HEK293 (cell line): ENCODE measurements at regions not wholly inside any gene's neighbourhood (a gene's known extent, or its start where the extent isn't known, plus 50 kb on each side); places are given as distances from the start of the nearest gene placed in this dataset.

ENCODE experiments used
- GLIS1 ChIP-seq: fragments of 450-650 bp; formaldehyde crosslinking; IDR thresholded peaks from 2 replicates; pipeline ENCODE4 v1.5.1; 2016; ENCODE audit warnings: missing biosample characterization, missing genetic modification characterization
- KLF10 ChIP-seq: fragments of 450-650 bp; IDR thresholded peaks from 2 replicates; pipeline ENCODE4 v1.5.1; 2018; ENCODE audit warnings: missing biosample characterization, mild to moderate bottlenecking, missing genetic modification characterization
- KLF8 ChIP-seq: fragments of 450-650 bp; formaldehyde crosslinking; IDR thresholded peaks from 2 replicates; pipeline ENCODE4 v1.5.1; 2016; ENCODE audit warnings: missing biosample characterization, missing genetic modification characterization
- MEIS1 ChIP-seq: sonication (generic); formaldehyde crosslinking; IDR thresholded peaks from 2 replicates; pipeline ENCODE4 v1.8.1; 2022; ENCODE audit warnings: missing genetic modification reagents, mild to moderate bottlenecking, borderline replicate concordance
- OSR2 ChIP-seq: fragments of 450-650 bp; formaldehyde crosslinking; IDR thresholded peaks from 2 replicates; pipeline ENCODE4 v1.5.1; 2016; ENCODE audit warnings: missing biosample characterization, missing genetic modification characterization
- SCRT2 ChIP-seq: fragments of 450-650 bp; formaldehyde crosslinking; IDR thresholded peaks from 2 replicates; pipeline ENCODE4 v1.5.1; 2016; ENCODE audit warnings: missing biosample characterization, missing genetic modification characterization
- SETDB1 ChIP-seq: IDR thresholded peaks from one replicate; pipeline ENCODE4 v1.6.1; 2017; ENCODE audit warnings: mild to moderate bottlenecking, low read length, moderate library complexity, mixed read lengths; ENCODE audit not compliant: insufficient read length
- YY2 ChIP-seq: fragments of 450-650 bp; formaldehyde crosslinking; IDR thresholded peaks from 2 replicates; pipeline ENCODE4 v1.5.1; 2016; ENCODE audit warnings: missing biosample characterization, missing genetic modification characterization
- ZBTB21 ChIP-seq: fragments of 450-650 bp; formaldehyde crosslinking; IDR thresholded peaks from 2 replicates; pipeline ENCODE4 v1.5.1; 2017; ENCODE audit warnings: missing biosample characterization, missing genetic modification characterization
- ZFHX2 ChIP-seq: fragments of 450-650 bp; formaldehyde crosslinking; conservative IDR thresholded peaks from 2 replicates; pipeline ENCODE4 v1.5.1; 2016; ENCODE audit warnings: missing biosample characterization, missing genetic modification characterization
- ZFP37 ChIP-seq: fragments of 450-650 bp; formaldehyde crosslinking; IDR thresholded peaks from 2 replicates; pipeline ENCODE4 v1.5.1; 2016; ENCODE audit warnings: missing biosample characterization, missing genetic modification characterization
- ZNF10 ChIP-seq: fragments of 450-650 bp; formaldehyde crosslinking; IDR thresholded peaks from 2 replicates; pipeline ENCODE4 v1.5.1; 2017; ENCODE audit warnings: missing biosample characterization, missing genetic modification characterization
- ZNF112 ChIP-seq: fragments of 450-650 bp; formaldehyde crosslinking; IDR thresholded peaks from 2 replicates; pipeline ENCODE4 v1.5.0; 2017; ENCODE audit warnings: missing biosample characterization, missing genetic modification characterization
- ZNF184 ChIP-seq: fragments of 450-650 bp; IDR thresholded peaks from 2 replicates; pipeline ENCODE4 v1.5.1; 2018; ENCODE audit warnings: missing biosample characterization, mild to moderate bottlenecking, missing genetic modification characterization
- ZNF366 ChIP-seq: fragments of 450-650 bp; formaldehyde crosslinking; conservative IDR thresholded peaks from 2 replicates; pipeline ENCODE4 v1.5.1; 2016; ENCODE audit warnings: missing biosample characterization, missing genetic modification characterization
- ZNF37A ChIP-seq: fragments of 450-650 bp; IDR thresholded peaks from 2 replicates; pipeline ENCODE4 v1.5.1; 2018; ENCODE audit warnings: missing biosample characterization, missing genetic modification characterization
- ZNF394 ChIP-seq: fragments of 450-650 bp; formaldehyde crosslinking; IDR thresholded peaks from 2 replicates; pipeline ENCODE4 v1.5.1; 2016; ENCODE audit warnings: missing biosample characterization, missing genetic modification characterization, mild to moderate bottlenecking, moderate library complexity, borderline replicate concordance
- ZNF501 ChIP-seq: fragments of 450-650 bp; formaldehyde crosslinking; IDR thresholded peaks from 2 replicates; pipeline ENCODE4 v1.5.1; 2016; ENCODE audit warnings: missing biosample characterization, missing genetic modification characterization
- ZNF629 ChIP-seq: fragments of 450-650 bp; formaldehyde crosslinking; IDR thresholded peaks from 2 replicates; pipeline ENCODE4 v1.5.1; 2017; ENCODE audit warnings: missing biosample characterization, missing genetic modification characterization
- ZNF677 ChIP-seq: fragments of 450-650 bp; IDR thresholded peaks from 2 replicates; pipeline ENCODE4 v1.5.0; 2018; ENCODE audit warnings: missing biosample characterization, mild to moderate bottlenecking, missing genetic modification characterization, moderate library complexity
- ZNF707 ChIP-seq: fragments of 450-650 bp; formaldehyde crosslinking; IDR thresholded peaks from 2 replicates; pipeline ENCODE4 v1.5.1; 2016; ENCODE audit warnings: missing biosample characterization, missing genetic modification characterization
- ZNF843 ChIP-seq: fragments of 450-650 bp; formaldehyde crosslinking; IDR thresholded peaks from 2 replicates; pipeline ENCODE4 v1.5.1; 2016; ENCODE audit warnings: missing biosample characterization, missing genetic modification characterization
- ZXDB ChIP-seq: fragments of 450-650 bp; formaldehyde crosslinking; IDR thresholded peaks from 2 replicates; pipeline ENCODE4 v1.5.1; 2016; ENCODE audit warnings: missing biosample characterization, missing genetic modification characterization
- TF ChIP-seq, protein P1 (sequence below): fragments of 450-650 bp; formaldehyde crosslinking; IDR thresholded peaks from 2 replicates; pipeline ENCODE4 v1.5.1; 2016; ENCODE audit warnings: missing biosample characterization, missing genetic modification characterization
- TF ChIP-seq, protein P2 (sequence below): fragments of 450-650 bp; IDR thresholded peaks from 2 replicates; pipeline ENCODE4 v1.5.1; 2018; ENCODE audit warnings: missing biosample characterization, missing genetic modification characterization
- TF ChIP-seq, protein P3 (sequence below): fragments of 450-650 bp; formaldehyde crosslinking; IDR thresholded peaks from 2 replicates; pipeline ENCODE4 v1.5.1; 2016; ENCODE audit warnings: missing biosample characterization, missing genetic modification characterization
- TF ChIP-seq, protein P4 (sequence below): fragments of 450-650 bp; formaldehyde crosslinking; IDR thresholded peaks from 2 replicates; pipeline ENCODE4 v1.5.1; 2016; ENCODE audit warnings: missing biosample characterization, missing genetic modification characterization
- TF ChIP-seq, protein P5 (sequence below): fragments of 450-650 bp; formaldehyde crosslinking; IDR thresholded peaks from 2 replicates; pipeline ENCODE4 v1.5.1; 2016; ENCODE audit warnings: missing biosample characterization, missing genetic modification characterization

DNA sequence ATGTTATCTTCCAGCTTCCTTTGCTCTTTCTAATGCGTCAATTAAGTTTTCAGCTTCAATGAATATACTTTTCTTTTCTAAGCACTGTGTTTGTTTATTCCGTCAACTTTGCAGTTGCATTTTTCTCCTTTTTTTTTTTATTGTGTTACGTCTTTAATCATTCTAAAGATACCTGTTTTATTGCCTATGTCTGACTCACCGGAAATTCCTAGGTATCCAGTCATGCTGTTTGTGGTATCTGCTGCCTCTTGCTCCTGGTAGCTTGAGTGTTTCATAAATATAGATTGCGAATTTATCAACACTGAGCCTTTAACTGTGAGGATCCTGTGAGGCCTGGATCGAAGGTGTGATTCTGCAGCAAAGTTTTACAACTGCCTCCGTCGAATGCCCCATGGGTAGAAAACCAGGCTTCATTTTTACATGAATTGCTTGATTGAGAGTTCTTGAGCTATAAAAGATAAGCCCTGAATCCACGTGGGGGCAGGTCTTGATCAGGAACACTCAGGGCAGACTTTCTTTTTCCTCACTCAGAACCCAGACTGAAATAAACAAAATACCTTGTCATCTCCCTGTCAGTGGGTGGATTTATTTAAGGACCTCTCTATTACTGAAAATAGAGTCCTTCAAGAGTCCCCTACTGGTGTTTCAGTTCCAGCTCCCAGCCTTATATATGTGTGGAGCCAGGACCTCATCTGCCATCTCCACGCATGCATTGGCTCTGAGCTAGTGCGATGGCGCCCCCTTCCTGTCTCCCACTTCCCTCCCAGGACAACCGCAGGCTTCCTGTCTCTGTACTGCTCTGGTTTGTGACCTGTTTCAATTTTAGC lies 60.1 kb upstream of the LRRC1 start (continued):
- TF ChIP-seq, protein P1, sequence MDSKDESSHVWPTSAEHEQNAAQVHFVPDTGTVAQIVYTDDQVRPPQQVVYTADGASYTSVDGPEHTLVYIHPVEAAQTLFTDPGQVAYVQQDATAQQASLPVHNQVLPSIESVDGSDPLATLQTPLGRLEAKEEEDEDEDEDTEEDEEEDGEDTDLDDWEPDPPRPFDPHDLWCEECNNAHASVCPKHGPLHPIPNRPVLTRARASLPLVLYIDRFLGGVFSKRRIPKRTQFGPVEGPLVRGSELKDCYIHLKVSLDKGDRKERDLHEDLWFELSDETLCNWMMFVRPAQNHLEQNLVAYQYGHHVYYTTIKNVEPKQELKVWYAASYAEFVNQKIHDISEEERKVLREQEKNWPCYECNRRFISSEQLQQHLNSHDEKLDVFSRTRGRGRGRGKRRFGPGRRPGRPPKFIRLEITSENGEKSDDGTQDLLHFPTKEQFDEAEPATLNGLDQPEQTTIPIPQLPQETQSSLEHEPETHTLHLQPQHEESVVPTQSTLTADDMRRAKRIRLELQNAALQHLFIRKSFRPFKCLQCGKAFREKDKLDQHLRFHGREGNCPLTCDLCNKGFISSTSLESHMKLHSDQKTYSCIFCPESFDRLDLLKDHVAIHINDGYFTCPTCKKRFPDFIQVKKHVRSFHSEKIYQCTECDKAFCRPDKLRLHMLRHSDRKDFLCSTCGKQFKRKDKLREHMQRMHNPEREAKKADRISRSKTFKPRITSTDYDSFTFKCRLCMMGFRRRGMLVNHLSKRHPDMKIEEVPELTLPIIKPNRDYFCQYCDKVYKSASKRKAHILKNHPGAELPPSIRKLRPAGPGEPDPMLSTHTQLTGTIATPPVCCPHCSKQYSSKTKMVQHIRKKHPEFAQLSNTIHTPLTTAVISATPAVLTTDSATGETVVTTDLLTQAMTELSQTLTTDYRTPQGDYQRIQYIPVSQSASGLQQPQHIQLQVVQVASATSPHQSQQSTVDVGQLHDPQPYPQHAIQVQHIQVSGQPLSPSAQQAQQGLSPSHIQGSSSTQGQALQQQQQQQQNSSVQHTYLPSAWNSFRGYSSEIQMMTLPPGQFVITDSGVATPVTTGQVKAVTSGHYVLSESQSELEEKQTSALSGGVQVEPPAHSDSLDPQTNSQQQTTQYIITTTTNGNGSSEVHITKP (tag by site-specific recombination): peak; percentile 6; the same call in 1 of the 2 replicates
- TF ChIP-seq, protein P2, sequence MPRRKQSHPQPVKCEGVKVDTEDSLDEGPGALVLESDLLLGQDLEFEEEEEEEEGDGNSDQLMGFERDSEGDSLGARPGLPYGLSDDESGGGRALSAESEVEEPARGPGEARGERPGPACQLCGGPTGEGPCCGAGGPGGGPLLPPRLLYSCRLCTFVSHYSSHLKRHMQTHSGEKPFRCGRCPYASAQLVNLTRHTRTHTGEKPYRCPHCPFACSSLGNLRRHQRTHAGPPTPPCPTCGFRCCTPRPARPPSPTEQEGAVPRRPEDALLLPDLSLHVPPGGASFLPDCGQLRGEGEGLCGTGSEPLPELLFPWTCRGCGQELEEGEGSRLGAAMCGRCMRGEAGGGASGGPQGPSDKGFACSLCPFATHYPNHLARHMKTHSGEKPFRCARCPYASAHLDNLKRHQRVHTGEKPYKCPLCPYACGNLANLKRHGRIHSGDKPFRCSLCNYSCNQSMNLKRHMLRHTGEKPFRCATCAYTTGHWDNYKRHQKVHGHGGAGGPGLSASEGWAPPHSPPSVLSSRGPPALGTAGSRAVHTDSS (tag by site-specific recombination): no peak
- TF ChIP-seq MEIS1 (CRISPR knock-in tag) (peak; percentile 48; the same call in 1 of the 2 replicates), ZNF501 (tag by site-specific recombination) (no peak), SETDB1 (peak; percentile 23), ZNF707 (tag by site-specific recombination) (0 out of 2 replicates have a peak, but pooled peaks have one; percentile 45), OSR2 (tag by site-specific recombination) (peak; percentile 81), ZNF112 (tag by site-specific recombination) (no peak), ZNF677 (tag by site-specific recombination) (no peak), ZNF629 (peak; percentile 92), ZNF366 (tag by site-specific recombination) (peak; percentile 87), GLIS1 (tag by site-specific recombination) (peak; percentile 37), ZNF10 (tag by site-specific recombination) (0 out of 2 replicates have a peak, but pooled peaks have one; percentile 23), ZNF843 (tag by site-specific recombination) (0 out of 2 replicates have a peak, but pooled peaks have one; percentile 32), ZFP37 (tag by site-specific recombination) (peak; percentile 50; the same call in 1 of the 2 replicates), ZXDB (tag by site-specific recombination) (peak; percentile 76), ZNF37A (no peak), SCRT2 (peak; percentile 71), KLF8 (tag by site-specific recombination) (peak; percentile 71), ZNF184 (tag by site-specific recombination) (0 out of 2 replicates have a peak, but pooled peaks have one; percentile 12), ZFHX2 (no peak), ZNF394 (tag by site-specific recombination) (peak; percentile 51), ZBTB21 (peak; percentile 77), YY2 (tag by site-specific recombination) (no peak), KLF10 (tag by site-specific recombination) (no peak)
- TF ChIP-seq, protein P3, sequence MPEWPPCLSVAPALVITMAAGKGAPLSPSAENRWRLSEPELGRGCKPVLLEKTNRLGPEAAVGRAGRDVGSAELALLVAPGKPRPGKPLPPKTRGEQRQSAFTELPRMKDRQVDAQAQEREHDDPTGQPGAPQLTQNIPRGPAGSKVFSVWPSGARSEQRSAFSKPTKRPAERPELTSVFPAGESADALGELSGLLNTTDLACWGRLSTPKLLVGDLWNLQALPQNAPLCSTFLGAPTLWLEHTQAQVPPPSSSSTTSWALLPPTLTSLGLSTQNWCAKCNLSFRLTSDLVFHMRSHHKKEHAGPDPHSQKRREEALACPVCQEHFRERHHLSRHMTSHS (tag by site-specific recombination): no peak
- TF ChIP-seq, protein P4, sequence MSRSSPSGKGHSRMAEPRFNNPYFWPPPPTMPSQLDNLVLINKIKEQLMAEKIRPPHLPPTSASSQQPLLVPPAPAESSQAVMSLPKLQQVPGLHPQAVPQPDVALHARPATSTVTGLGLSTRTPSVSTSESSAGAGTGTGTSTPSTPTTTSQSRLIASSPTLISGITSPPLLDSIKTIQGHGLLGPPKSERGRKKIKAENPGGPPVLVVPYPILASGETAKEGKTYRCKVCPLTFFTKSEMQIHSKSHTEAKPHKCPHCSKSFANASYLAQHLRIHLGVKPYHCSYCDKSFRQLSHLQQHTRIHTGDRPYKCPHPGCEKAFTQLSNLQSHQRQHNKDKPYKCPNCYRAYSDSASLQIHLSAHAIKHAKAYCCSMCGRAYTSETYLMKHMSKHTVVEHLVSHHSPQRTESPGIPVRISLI: peak; percentile 96
- TF ChIP-seq, protein P5, sequence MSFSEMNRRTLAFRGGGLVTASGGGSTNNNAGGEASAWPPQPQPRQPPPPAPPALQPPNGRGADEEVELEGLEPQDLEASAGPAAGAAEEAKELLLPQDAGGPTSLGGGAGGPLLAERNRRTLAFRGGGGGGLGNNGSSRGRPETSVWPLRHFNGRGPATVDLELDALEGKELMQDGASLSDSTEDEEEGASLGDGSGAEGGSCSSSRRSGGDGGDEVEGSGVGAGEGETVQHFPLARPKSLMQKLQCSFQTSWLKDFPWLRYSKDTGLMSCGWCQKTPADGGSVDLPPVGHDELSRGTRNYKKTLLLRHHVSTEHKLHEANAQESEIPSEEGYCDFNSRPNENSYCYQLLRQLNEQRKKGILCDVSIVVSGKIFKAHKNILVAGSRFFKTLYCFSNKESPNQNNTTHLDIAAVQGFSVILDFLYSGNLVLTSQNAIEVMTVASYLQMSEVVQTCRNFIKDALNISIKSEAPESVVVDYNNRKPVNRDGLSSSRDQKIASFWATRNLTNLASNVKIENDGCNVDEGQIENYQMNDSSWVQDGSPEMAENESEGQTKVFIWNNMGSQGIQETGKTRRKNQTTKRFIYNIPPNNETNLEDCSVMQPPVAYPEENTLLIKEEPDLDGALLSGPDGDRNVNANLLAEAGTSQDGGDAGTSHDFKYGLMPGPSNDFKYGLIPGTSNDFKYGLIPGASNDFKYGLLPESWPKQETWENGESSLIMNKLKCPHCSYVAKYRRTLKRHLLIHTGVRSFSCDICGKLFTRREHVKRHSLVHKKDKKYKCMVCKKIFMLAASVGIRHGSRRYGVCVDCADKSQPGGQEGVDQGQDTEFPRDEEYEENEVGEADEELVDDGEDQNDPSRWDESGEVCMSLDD: 0 out of 2 replicates have a peak, but pooled peaks have one; percentile 16
